ENCODE measurements at regions not wholly inside any gene's neighbourhood (a gene's known extent, or its start where the extent isn't known, plus 50 kb on each side); places are given as distances from the start of the nearest gene placed in this dataset.

DNA sequence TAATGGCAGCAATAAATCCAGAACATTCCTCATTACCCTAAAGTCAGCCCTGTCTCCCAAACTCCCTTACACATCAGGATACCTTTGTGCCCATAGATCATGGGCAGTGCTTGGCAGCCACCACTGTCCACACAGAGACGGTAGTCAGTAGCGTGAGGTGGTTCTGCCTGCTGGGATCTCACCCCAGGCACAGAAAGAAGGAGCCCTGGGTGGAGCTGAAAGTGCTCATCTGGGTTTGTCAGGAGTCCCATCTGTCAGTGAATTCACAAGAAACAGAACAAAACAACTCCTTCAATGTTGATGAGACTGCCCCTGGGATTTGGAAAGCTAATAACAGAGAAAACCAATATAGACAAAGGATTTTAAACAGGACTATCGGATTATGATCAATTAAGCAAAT lies 90.2 kb upstream of the PRSS58 start:
- no peak overlapping the region for H3K27ac Mint-ChIP-seq
- TF ChIP-seq, protein P1, sequence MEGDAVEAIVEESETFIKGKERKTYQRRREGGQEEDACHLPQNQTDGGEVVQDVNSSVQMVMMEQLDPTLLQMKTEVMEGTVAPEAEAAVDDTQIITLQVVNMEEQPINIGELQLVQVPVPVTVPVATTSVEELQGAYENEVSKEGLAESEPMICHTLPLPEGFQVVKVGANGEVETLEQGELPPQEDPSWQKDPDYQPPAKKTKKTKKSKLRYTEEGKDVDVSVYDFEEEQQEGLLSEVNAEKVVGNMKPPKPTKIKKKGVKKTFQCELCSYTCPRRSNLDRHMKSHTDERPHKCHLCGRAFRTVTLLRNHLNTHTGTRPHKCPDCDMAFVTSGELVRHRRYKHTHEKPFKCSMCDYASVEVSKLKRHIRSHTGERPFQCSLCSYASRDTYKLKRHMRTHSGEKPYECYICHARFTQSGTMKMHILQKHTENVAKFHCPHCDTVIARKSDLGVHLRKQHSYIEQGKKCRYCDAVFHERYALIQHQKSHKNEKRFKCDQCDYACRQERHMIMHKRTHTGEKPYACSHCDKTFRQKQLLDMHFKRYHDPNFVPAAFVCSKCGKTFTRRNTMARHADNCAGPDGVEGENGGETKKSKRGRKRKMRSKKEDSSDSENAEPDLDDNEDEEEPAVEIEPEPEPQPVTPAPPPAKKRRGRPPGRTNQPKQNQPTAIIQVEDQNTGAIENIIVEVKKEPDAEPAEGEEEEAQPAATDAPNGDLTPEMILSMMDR (IDR thresholded peaks at IDR 0.05; ENCODE audit: unreplicated experiment): no peak
- peaks cover 3% of the 10 kb centered on the region for H3K9me3 Mint-ChIP-seq
- DNase-seq (ENCODE audit: low spot score in 2 of 2, unreplicated experiment in 2 of 2): no peak
- H3K4me1 Mint-ChIP-seq: no peaks in the 10 kb centered on the region
- H3K36me3 Mint-ChIP-seq: no peaks in the 10 kb centered on the region
- H3K27me3 Mint-ChIP-seq (ENCODE audit: low read depth): peaks cover 30% of the 10 kb centered on the region
- H3K4me3 Mint-ChIP-seq: no peak overlapping the region

DNA sequence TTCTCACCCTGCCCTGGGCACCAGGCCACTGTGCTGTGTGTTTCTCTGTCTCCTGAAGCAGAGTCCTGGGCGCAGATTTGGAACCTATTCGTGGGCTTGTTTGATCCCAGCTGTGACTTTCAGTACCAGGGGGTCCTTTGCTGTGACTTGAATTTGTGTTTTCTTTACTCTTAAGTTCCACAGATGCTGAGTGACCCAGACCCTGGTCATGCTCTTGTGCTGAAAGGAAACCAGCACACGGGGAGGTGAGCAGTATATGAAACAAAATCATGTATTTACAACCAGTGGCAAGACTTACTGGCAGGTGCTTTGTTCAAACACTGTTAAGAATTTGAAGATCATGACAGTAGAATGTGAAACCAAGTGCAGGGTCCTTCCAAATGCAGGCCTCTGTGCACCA lies 89.2 kb upstream of the PRSS58 start:
- TF ChIP-seq, protein P1 (IDR thresholded peaks at IDR 0.05; ENCODE audit: unreplicated experiment): no peak
- Mint-ChIP-seq H3K4me1 (no peaks in the 10 kb centered on the region), H3K4me3 (no peak overlapping the region), H3K27me3 (ENCODE audit: low read depth) (peaks cover 27% of the 10 kb centered on the region), H3K36me3 (no peaks in the 10 kb centered on the region), H3K9me3 (peaks cover 3% of the 10 kb centered on the region), H3K27ac (no peak overlapping the region)
- DNase-seq (ENCODE audit: low spot score in 2 of 2, unreplicated experiment in 2 of 2): no peak

DNA sequence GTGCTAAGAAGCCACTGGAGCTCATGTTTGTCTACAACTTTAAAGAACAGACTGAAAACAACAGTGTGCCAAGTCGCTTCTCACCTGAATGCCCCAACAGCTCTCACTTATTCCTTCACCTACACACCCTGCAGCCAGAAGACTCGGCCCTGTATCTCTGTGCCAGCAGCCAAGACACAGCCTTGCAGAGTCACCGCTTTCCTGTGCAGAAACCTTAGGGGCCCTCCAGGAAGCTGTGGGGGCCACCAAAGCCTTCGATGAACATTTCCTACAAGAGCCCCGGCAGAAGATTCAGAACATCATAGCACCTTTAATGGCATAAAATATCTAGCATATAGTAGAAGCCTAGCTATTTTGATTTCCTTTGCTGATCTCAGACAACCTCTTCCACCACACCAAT lies 88.0 kb upstream of the PRSS58 start:
- Mint-ChIP-seq H3K27ac (no peak overlapping the region), H3K9me3 (peaks cover 3% of the 10 kb centered on the region), H3K4me1 (no peaks in the 10 kb centered on the region), H3K4me3 (no peak overlapping the region), H3K27me3 (ENCODE audit: low read depth) (peaks cover 19% of the 10 kb centered on the region), H3K36me3 (no peaks in the 10 kb centered on the region)
- no peak for DNase-seq (ENCODE audit: low spot score in 2 of 2, unreplicated experiment in 2 of 2)
- TF ChIP-seq, protein P1 (IDR thresholded peaks at IDR 0.05; ENCODE audit: unreplicated experiment): no peak

DNA sequence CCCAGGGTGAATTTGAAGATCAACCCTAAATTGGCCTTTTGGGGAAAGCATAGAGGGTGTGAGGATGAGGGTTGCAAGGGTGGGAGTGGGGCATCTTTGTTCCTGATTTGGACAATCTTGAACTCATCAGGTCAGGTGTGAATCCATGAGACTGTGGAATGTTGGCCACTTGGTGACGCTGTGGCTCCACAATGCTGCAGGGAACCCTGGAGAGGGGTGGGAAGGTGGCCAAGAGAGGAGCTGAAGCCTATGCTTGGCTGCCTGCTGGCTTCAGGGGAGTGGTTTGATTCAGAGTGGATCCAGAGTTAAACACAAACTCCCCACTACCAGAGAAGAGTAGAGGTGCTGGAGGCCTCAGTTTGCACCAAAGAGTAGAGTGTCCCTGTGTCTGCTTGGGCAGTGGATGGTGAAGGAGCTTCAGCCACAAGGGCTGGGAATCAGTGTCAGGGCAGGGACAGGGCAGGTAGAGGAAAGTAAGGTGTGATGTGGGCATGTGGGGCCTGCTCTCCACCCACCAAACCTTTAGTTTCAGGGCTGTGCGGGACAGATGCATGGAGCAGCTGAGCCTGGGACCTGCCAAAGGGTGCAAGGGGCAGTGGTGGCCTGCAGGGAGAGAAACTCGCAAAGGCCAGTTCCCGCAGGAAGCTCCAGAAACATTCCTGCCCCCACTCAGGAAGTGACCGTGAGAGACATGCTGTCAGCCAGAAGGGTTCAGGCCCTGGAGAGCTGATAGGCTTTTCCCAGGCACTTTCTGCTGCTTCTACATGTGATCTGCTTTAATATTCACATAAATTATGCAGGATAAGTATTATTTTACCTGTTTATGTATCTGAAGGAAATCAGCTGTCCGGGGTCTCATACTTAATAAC lies 81.0 kb upstream of the PRSS58 start:
- DNase-seq (ENCODE audit: low spot score in 2 of 2, unreplicated experiment in 2 of 2): no peak
- TF ChIP-seq, protein P1 (IDR thresholded peaks at IDR 0.05; ENCODE audit: unreplicated experiment): no peak
- H3K9me3 Mint-ChIP-seq: no peaks in the 10 kb centered on the region

GRCh38 chr7:142337054-142338001 lies 79.5 kb upstream of the PRSS58 start:
- Mint-ChIP-seq H3K27me3 (ENCODE audit: low read depth) (peaks cover 19% of the 10 kb centered on the region), H3K4me1 (no peaks in the 10 kb centered on the region), H3K36me3 (no peaks in the 10 kb centered on the region), H3K9me3 (no peaks in the 10 kb centered on the region), H3K27ac (no peak overlapping the region), H3K4me3 (no peak overlapping the region)
- DNase-seq (ENCODE audit: low spot score in 2 of 2, unreplicated experiment in 2 of 2): no peak
- TF ChIP-seq, protein P1 (IDR thresholded peaks at IDR 0.05; ENCODE audit: unreplicated experiment): no peak

More for the DNA sequence above, 81.0 kb upstream of the PRSS58 start:
- H3K4me3 Mint-ChIP-seq: no peak overlapping the region
- no peaks in the 10 kb centered on the region for H3K36me3 Mint-ChIP-seq
- H3K27me3 Mint-ChIP-seq (ENCODE audit: low read depth): peaks cover 14% of the 10 kb centered on the region
- no peak overlapping the region for H3K27ac Mint-ChIP-seq
- H3K4me1 Mint-ChIP-seq: no peaks in the 10 kb centered on the region

All from mesothelial cell of epicardium (in vitro differentiated cells).